ENCODE measurements at regions not wholly inside any gene's neighbourhood (a gene's known extent, or its start where the extent isn't known, plus 50 kb on each side); places are given as distances from the start of the nearest gene placed in this dataset.
"Not testable (repeated sequence)": the region's sequence is repeated elsewhere in the genome, so short reads cannot be mapped to it uniquely, and the experiment has no call there.

GRCh38 chr10:109237682-109238081 is 685.6 kb downstream of the XPNPEP1 start:
- no peak overlapping the region for H3K4me3 ChIP-seq (ENCODE audit: low read depth, low read length)
- DNase-seq (ENCODE audit: low read depth), result no peak
- TF ChIP-seq CTCF (conservative IDR thresholded peaks at IDR 0.05; ENCODE audit: low read depth, low read length), result no peak

- no peak for DNase-seq (ENCODE audit: low read depth)
- no peak for TF ChIP-seq CTCF (conservative IDR thresholded peaks at IDR 0.05; ENCODE audit: low read depth, low read length)
- no peak overlapping the region for H3K4me3 ChIP-seq (ENCODE audit: low read depth, low read length)
Measured at GRCh38 chr10:109237050-109237449, 686.3 kb downstream of the XPNPEP1 start.

GRCh38 chr10:109223533-109223932 is 699.8 kb downstream of the XPNPEP1 start:
- not testable (repeated sequence) for DNase-seq (ENCODE audit: low read depth); H3K4me3 ChIP-seq (ENCODE audit: low read depth, low read length)

- no peak overlapping the region for H3K4me3 ChIP-seq (ENCODE audit: low read depth, low read length)
- no peak for DNase-seq (ENCODE audit: low read depth)
- TF ChIP-seq CTCF (conservative IDR thresholded peaks at IDR 0.05; ENCODE audit: low read depth, low read length), result no peak
Measured at GRCh38 chr10:109219935-109220605, 703.2 kb downstream of the XPNPEP1 start.

- H3K4me3 ChIP-seq (ENCODE audit: low read depth, low read length), result no peak overlapping the region
Measured at GRCh38 chr10:109218207-109218606, 705.1 kb downstream of the XPNPEP1 start.

GRCh38 chr10:109215291-109216075 is 707.8 kb downstream of the XPNPEP1 start:
- TF ChIP-seq CTCF (conservative IDR thresholded peaks at IDR 0.05; ENCODE audit: low read depth, low read length), result no peak
- H3K4me3 ChIP-seq (ENCODE audit: low read depth, low read length), result no peak overlapping the region
- DNase-seq (ENCODE audit: low read depth), result no peak

More at GRCh38 chr10:109218207-109218606, 705.1 kb downstream of the XPNPEP1 start:
- no peak for DNase-seq (ENCODE audit: low read depth)
- no peak for TF ChIP-seq CTCF (conservative IDR thresholded peaks at IDR 0.05; ENCODE audit: low read depth, low read length)

GRCh38 chr10:109214891-109215290 is 708.4 kb downstream of the XPNPEP1 start:
- DNase-seq (ENCODE audit: low read depth), result not testable (repeated sequence)

GRCh38 chr10:109207361-109207760 is 716.0 kb downstream of the XPNPEP1 start:
- no peak for TF ChIP-seq CTCF (conservative IDR thresholded peaks at IDR 0.05; ENCODE audit: low read depth, low read length)
- no peak for DNase-seq (ENCODE audit: low read depth)
- H3K4me3 ChIP-seq (ENCODE audit: low read depth, low read length), result no peak overlapping the region

More at GRCh38 chr10:109214891-109215290, 708.4 kb downstream of the XPNPEP1 start:
- not testable (repeated sequence) for H3K4me3 ChIP-seq (ENCODE audit: low read depth, low read length)
